MCF 10A (cell line): ENCODE measurements at regions not wholly inside any gene's neighbourhood (a gene's known extent, or its start where the extent isn't known, plus 50 kb on each side); places are given as distances from the start of the nearest gene placed in this dataset.

Source experiments
- BruUV-seq: library from RNA; stranded (reverse); fragments of 400-500 nt; replicated peaks from 2 replicates; lab custom pipeline; 2021; lab: Mats Ljungman, UMichigan
- CTCF ChIA-PET: fragments of 300-600 bp; sonication (Branson Sonifier 250); formaldehyde crosslinking; extraction: SDS; loops from one replicate; lab custom pipeline; 2021; ENCODE audit warnings: antibody characterized with exemption, inconsistent platforms; lab: Yijun Ruan, JAX
- POLR2A ChIA-PET: fragments of 300-600, 350-650 bp; sonication (Branson Sonifier 250); formaldehyde crosslinking; extraction: SDS; loops from one replicate; lab custom pipeline; 2020; ENCODE audit warnings: antibody characterized with exemption, inconsistent platforms; lab: Yijun Ruan, JAX
- DNase-seq: peaks from one replicate; pipeline ENCODE4 v3.0.0-alpha.2; 2018; ENCODE audit not compliant: unreplicated experiment
- H3K27ac Mint-ChIP-seq: one replicate; pipeline ENCODE4 v1.8.0; 2022; ENCODE audit warnings: mild to moderate bottlenecking, low read depth, mixed read lengths; ENCODE audit not compliant: unreplicated experiment
- H3K27me3 Mint-ChIP-seq: one replicate; pipeline ENCODE4 v1.8.0; 2022; ENCODE audit warnings: mixed read lengths; ENCODE audit not compliant: insufficient read depth, unreplicated experiment
- H3K36me3 Mint-ChIP-seq: one replicate; pipeline ENCODE4 v1.8.0; 2022; ENCODE audit warnings: mild to moderate bottlenecking, moderate library complexity, mixed read lengths; ENCODE audit not compliant: insufficient read depth, unreplicated experiment
- H3K4me1 Mint-ChIP-seq: one replicate; pipeline ENCODE4 v1.8.0; 2022; ENCODE audit warnings: mixed read lengths; ENCODE audit not compliant: insufficient read depth, unreplicated experiment
- H3K4me3 Mint-ChIP-seq: one replicate; pipeline ENCODE4 v1.8.0; 2022; ENCODE audit warnings: mild to moderate bottlenecking, moderate library complexity, mixed read lengths; ENCODE audit not compliant: unreplicated experiment
- H3K9me3 Mint-ChIP-seq: one replicate; pipeline ENCODE4 v1.8.0; 2022; ENCODE audit warnings: mixed read lengths; ENCODE audit not compliant: unreplicated experiment
- intact Hi-C: fragments of 100-400 bp; cut with micrococcal nuclease; formaldehyde crosslinking; loops from 2 replicates; pipeline ENCODE4 v1.14.1; 2022
- TF ChIP-seq, protein P1 (sequence below): fragments of 200-600 bp; IDR thresholded peaks from one replicate; pipeline ENCODE4 v1.8.0; 2022; ENCODE audit warnings: antibody characterized with exemption, mild to moderate bottlenecking; ENCODE audit not compliant: unreplicated experiment

DNA sequence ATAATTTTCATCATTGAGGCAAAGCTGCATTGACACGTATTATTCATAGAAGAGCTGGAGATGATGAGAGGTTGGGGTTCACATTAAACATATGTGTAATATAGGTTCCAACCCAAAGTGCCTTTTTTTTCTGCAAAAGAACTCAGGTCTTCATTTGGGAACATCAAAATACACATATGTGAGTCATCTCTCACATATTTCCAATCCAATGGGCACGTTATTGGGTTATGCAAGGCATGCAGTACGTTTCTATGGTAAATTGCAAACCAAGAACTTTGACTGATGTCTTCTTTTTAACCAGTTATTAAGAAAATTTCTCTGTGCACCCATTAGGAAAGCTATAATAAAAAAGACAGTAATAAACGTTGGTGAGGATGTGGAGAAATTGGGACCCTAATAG is 150.3 kb upstream of the FAM9B start:
- CTCF ChIA-PET = no interaction called here
- peak overlapping the region; percentile 80 for H3K27ac Mint-ChIP-seq
- intact Hi-C loops = no loop called here
- POLR2A ChIA-PET = interaction anchor here (0.7 kb wide), 1 partner anchor 53 kb away, joined by 3 read pairs; no protein-coding TSS in a partner anchor
- no peaks in the 10 kb centered on the region for H3K27me3 Mint-ChIP-seq
- TF ChIP-seq, protein P1, sequence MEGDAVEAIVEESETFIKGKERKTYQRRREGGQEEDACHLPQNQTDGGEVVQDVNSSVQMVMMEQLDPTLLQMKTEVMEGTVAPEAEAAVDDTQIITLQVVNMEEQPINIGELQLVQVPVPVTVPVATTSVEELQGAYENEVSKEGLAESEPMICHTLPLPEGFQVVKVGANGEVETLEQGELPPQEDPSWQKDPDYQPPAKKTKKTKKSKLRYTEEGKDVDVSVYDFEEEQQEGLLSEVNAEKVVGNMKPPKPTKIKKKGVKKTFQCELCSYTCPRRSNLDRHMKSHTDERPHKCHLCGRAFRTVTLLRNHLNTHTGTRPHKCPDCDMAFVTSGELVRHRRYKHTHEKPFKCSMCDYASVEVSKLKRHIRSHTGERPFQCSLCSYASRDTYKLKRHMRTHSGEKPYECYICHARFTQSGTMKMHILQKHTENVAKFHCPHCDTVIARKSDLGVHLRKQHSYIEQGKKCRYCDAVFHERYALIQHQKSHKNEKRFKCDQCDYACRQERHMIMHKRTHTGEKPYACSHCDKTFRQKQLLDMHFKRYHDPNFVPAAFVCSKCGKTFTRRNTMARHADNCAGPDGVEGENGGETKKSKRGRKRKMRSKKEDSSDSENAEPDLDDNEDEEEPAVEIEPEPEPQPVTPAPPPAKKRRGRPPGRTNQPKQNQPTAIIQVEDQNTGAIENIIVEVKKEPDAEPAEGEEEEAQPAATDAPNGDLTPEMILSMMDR = no peak
- peaks cover 8% of the 10 kb centered on the region for H3K4me1 Mint-ChIP-seq
- no peak overlapping the region for H3K4me3 Mint-ChIP-seq
- no peaks in the 10 kb centered on the region for H3K36me3 Mint-ChIP-seq
- H3K9me3 Mint-ChIP-seq = peaks cover 3% of the 10 kb centered on the region
- DNase-seq = peak; percentile 32
- no TSS peak for BruUV-seq

DNA sequence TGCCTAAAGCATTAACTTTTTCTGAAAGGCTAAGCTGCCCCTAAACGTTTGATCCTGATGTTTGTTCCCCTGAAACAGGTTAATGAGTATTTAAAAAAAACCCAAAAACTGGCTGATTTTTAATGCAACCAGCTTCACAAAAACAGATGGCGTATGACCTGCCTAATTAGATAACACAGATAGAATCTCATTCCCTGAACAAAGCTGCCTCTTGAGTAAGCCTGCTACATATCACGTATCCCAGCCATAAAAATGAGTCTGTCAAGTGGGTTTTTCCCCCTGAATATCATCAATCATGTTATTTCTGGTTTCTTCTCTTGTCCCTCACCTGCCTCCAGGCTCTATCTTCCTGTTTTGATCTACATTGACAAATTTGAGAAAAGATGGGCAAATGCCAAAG is 154.2 kb upstream of the FAM9B start:
- no TSS peak for BruUV-seq
- intact Hi-C loops = no loop called here
- Mint-ChIP-seq H3K27ac (no peak overlapping the region), H3K4me1 (peaks cover 8% of the 10 kb centered on the region), H3K27me3 (no peaks in the 10 kb centered on the region), H3K36me3 (no peaks in the 10 kb centered on the region), H3K4me3 (no peak overlapping the region), H3K9me3 (peaks cover 7% of the 10 kb centered on the region)
- ChIA-PET CTCF (interaction anchor here (0.7 kb wide), 1 partner anchor 61 kb away, joined by 3 read pairs; no protein-coding TSS in a partner anchor), POLR2A (interaction anchor here (0.6 kb wide), 1 partner anchor 227 kb away, joined by 3 read pairs; no protein-coding TSS in a partner anchor)
- TF ChIP-seq, protein P1 = no peak
- no peak for DNase-seq

DNA sequence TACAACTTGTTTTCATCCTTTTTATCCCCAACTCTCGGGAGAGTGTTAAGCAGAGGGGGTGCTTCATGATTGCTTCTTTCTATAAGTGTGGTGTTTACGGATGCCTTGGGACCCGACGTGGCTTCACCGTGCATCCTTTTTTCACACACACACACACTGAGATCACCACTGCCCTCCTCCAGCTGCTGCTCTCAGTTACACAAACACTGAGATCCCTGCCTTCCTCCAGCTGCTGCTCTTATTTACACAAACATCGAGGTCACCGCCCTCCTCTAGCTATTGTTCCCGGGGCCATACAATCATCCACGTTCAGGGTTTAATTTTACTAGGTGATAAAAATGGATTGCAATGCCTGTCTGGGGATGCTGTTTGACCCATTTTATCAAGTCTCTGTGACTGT is 155.4 kb upstream of the FAM9B start:
- no peaks in the 10 kb centered on the region for H3K36me3 Mint-ChIP-seq
- H3K27ac Mint-ChIP-seq = no peak overlapping the region
- no peaks in the 10 kb centered on the region for H3K27me3 Mint-ChIP-seq
- no peak overlapping the region for H3K4me3 Mint-ChIP-seq
- intact Hi-C loops = no loop called here
- H3K4me1 Mint-ChIP-seq = peaks cover 8% of the 10 kb centered on the region
- CTCF ChIA-PET = no interaction called here
- H3K9me3 Mint-ChIP-seq = peaks cover 7% of the 10 kb centered on the region
- no TSS peak for BruUV-seq
- POLR2A ChIA-PET = no interaction called here
- no peak for DNase-seq
- TF ChIP-seq, protein P1 = no peak

DNA sequence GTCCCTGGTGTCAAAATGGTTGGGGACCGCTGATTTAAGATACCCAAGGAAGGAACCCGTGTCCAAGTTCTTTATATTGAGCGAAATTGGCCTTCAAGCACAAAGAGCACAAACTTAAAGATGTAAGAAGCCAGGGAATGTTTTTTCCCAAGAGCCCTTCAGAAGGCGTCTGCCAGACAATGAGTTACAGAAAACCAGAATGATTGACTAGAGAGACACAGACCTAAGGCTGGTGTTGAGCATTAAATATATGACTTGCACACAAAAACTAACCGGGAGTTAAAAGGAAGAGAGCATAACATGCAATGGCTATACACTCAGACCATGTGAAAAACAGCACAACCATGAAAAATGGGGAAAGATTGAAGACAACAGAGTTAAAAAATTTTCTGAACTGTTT is 157.5 kb upstream of the FAM9B start:
- H3K27ac Mint-ChIP-seq = no peak overlapping the region
- no peaks in the 10 kb centered on the region for H3K36me3 Mint-ChIP-seq
- H3K9me3 Mint-ChIP-seq = peaks cover 7% of the 10 kb centered on the region
- TF ChIP-seq, protein P1 = no peak
- CTCF ChIA-PET = no interaction called here
- intact Hi-C loops = no loop called here
- no peak overlapping the region for H3K4me3 Mint-ChIP-seq
- POLR2A ChIA-PET = no interaction called here
- no peaks in the 10 kb centered on the region for H3K27me3 Mint-ChIP-seq
- no TSS peak for BruUV-seq
- DNase-seq = no peak
- no peaks in the 10 kb centered on the region for H3K4me1 Mint-ChIP-seq
